ENCODE measurements at regions not wholly inside any gene's neighbourhood (a gene's known extent, or its start where the extent isn't known, plus 50 kb on each side); places are given as distances from the start of the nearest gene placed in this dataset.
A peak's percentile ranks its signal among the peaks of the same experiment; 100 is the strongest.

DNA sequence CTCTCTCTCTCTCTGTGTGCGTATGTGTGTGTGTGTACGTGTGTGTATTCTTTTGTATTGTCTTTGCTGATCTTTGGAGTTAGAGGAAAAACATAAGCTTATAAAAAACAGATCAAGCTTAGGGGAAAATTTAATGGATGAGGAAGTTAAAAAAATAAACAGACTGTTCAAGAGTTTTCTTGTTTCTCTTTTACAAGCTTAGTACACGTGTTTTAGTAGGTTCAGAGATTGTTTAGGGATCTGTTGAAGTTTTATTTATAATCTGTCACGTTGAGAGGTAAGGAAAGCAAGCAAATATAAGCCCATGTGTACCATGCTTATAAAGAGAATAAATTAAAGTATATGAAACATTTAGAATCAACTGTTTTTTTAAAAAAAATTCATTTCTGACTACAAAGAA is 1470.3 kb upstream of the NUDT12 start:
- no peak for DNase-seq
- no CpG with 5 or more reads among the region's 4 CpGs for WGBS (ENCODE audit: insufficient coverage)
- Histone ChIP-seq H3K4me1 (ENCODE audit: control insufficient read depth, insufficient read depth, low read length) (no peaks in the 10 kb centered on the region), H3K27me3 (ENCODE audit: control insufficient read depth, insufficient read depth, low read length) (no peaks in the 10 kb centered on the region), H3K4me3 (ENCODE audit: low read length) (no peak overlapping the region), H3K36me3 (ENCODE audit: control insufficient read depth, insufficient read depth, low read length) (no peaks in the 10 kb centered on the region), H3K9me3 (replicated peaks; ENCODE audit: control insufficient read depth, low read depth, low read length) (no peaks in the 10 kb centered on the region), H3K27ac (ENCODE audit: low read length) (no peak overlapping the region)

DNA sequence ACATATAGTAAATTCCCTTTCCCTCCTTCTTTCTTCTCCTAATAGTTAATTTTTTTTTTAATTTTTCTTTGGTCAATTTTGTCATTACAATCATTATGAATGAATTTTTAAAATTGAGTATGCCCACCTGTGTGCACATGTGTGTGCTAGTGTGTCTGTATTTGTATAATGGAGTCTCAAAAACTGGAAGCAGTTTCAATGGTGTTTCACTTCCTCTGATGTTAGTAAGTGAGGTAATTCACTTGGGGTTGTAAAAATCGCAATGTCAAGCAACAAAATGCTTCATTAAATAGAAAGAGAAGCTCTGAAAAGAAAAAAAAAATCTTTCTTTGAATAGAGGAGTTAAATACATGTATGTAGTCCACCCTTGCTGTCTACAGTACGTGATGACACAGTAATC is 1467.6 kb upstream of the NUDT12 start:
- Histone ChIP-seq H3K27me3 (ENCODE audit: control insufficient read depth, insufficient read depth, low read length) (no peaks in the 10 kb centered on the region), H3K4me3 (ENCODE audit: low read length) (no peak overlapping the region), H3K9me3 (replicated peaks; ENCODE audit: control insufficient read depth, low read depth, low read length) (no peaks in the 10 kb centered on the region), H3K4me1 (ENCODE audit: control insufficient read depth, insufficient read depth, low read length) (no peaks in the 10 kb centered on the region), H3K36me3 (ENCODE audit: control insufficient read depth, insufficient read depth, low read length) (no peaks in the 10 kb centered on the region), H3K27ac (ENCODE audit: low read length) (no peak overlapping the region)
- no CpG with 5 or more reads among the region's 2 CpGs for WGBS (ENCODE audit: insufficient coverage)
- no peak for DNase-seq

DNA sequence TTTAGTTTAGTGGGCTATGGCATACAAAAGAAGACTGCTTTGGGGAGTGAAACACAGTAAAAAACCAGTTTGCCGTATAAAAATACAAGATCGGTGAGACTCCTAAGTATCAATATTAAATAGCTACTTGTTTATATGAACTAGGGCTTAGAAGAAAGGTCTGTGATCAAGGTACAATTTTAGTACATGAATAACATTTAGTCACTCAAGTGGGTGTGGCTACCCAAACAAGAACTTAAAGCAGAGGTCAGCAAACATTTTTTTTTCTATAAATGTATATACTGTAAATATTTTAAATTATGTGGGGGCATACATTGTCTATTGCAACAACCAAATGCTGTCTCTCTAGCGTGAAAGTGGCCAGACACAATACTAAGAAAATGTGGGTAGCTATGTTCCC is 1452.5 kb upstream of the NUDT12 start:
- no peaks in the 10 kb centered on the region for H3K27me3 ChIP-seq (ENCODE audit: control insufficient read depth, insufficient read depth, low read length)
- no peak overlapping the region for H3K27ac ChIP-seq (ENCODE audit: low read length)
- no peaks in the 10 kb centered on the region for H3K9me3 ChIP-seq (replicated peaks; ENCODE audit: control insufficient read depth, low read depth, low read length)
- H3K4me1 ChIP-seq (ENCODE audit: control insufficient read depth, insufficient read depth, low read length), result no peaks in the 10 kb centered on the region
- no peak overlapping the region for H3K4me3 ChIP-seq (ENCODE audit: low read length)
- WGBS (ENCODE audit: insufficient coverage), result no CpG with 5 or more reads among the region's 3 CpGs
- H3K36me3 ChIP-seq (ENCODE audit: control insufficient read depth, insufficient read depth, low read length), result no peaks in the 10 kb centered on the region
- no peak for DNase-seq

GRCh38 chr5:104998572-104998971 is 1436.0 kb upstream of the NUDT12 start:
- H3K9me3 ChIP-seq (replicated peaks; ENCODE audit: control insufficient read depth, low read depth, low read length), result no peaks in the 10 kb centered on the region
- no peaks in the 10 kb centered on the region for H3K27me3 ChIP-seq (ENCODE audit: control insufficient read depth, insufficient read depth, low read length)

GRCh38 chr5:104998169-104998568 is 1435.6 kb upstream of the NUDT12 start:
- Histone ChIP-seq H3K9me3 (replicated peaks; ENCODE audit: control insufficient read depth, low read depth, low read length) (no peaks in the 10 kb centered on the region), H3K36me3 (ENCODE audit: control insufficient read depth, insufficient read depth, low read length) (no peaks in the 10 kb centered on the region), H3K4me1 (ENCODE audit: control insufficient read depth, insufficient read depth, low read length) (no peaks in the 10 kb centered on the region), H3K27me3 (ENCODE audit: control insufficient read depth, insufficient read depth, low read length) (no peaks in the 10 kb centered on the region), H3K4me3 (ENCODE audit: low read length) (no peak overlapping the region), H3K27ac (ENCODE audit: low read length) (no peak overlapping the region)
- no CpG with 5 or more reads among the region's 1 CpG for WGBS (ENCODE audit: insufficient coverage)
- DNase-seq, result no peak

More at GRCh38 chr5:104998572-104998971, 1436.0 kb upstream of the NUDT12 start:
- Histone ChIP-seq H3K27ac (ENCODE audit: low read length) (no peak overlapping the region), H3K4me1 (ENCODE audit: control insufficient read depth, insufficient read depth, low read length) (no peaks in the 10 kb centered on the region), H3K4me3 (ENCODE audit: low read length) (no peak overlapping the region), H3K36me3 (ENCODE audit: control insufficient read depth, insufficient read depth, low read length) (no peaks in the 10 kb centered on the region)
- no peak for DNase-seq
- WGBS (ENCODE audit: insufficient coverage), result no CpG with 5 or more reads among the region's 1 CpG

DNA sequence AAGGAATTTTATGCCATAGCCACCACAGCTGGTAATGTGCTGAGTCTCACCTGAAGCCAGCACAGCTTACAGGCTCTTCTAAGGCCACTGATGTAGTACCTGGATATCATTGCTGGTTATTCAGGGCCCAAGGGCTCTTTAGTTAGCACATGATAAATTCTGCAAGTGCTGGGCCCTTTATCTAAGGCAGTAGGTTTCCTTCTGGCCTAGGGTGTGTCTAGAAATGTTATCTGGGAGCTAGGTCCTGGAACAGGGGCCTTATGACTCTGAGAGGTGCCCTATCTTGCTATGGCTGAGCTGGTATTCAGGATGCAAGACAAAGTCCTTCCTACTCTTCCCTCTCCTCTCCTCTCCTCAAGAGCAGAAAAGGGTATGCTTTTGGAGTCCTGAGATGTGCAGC is 1424.5 kb upstream of the NUDT12 start:
- H3K27me3 ChIP-seq (ENCODE audit: control insufficient read depth, insufficient read depth, low read length), result no peaks in the 10 kb centered on the region
- H3K9me3 ChIP-seq (replicated peaks; ENCODE audit: control insufficient read depth, low read depth, low read length), result no peaks in the 10 kb centered on the region
- H3K27ac ChIP-seq (ENCODE audit: low read length), result no peak overlapping the region
- no peaks in the 10 kb centered on the region for H3K36me3 ChIP-seq (ENCODE audit: control insufficient read depth, insufficient read depth, low read length)
- H3K4me3 ChIP-seq (ENCODE audit: low read length), result no peak overlapping the region
- no peaks in the 10 kb centered on the region for H3K4me1 ChIP-seq (ENCODE audit: control insufficient read depth, insufficient read depth, low read length)
- no peak for DNase-seq

GRCh38 chr5:104977529-104977928 is 1414.9 kb upstream of the NUDT12 start:
- no peak for DNase-seq
- no peak overlapping the region for H3K27ac ChIP-seq (ENCODE audit: low read length)
- 67% methylated on average over 1 of the region's 2 CpGs for WGBS (ENCODE audit: insufficient coverage)

GRCh38 chr5:104967806-104968410 is 1405.3 kb upstream of the NUDT12 start:
- no peaks in the 10 kb centered on the region for H3K27me3 ChIP-seq (ENCODE audit: control insufficient read depth, insufficient read depth, low read length)
- H3K4me3 ChIP-seq (ENCODE audit: low read length), result no peak overlapping the region
- H3K27ac ChIP-seq (ENCODE audit: low read length), result no peak overlapping the region
- 67% methylated on average over 1 of the region's 4 CpGs for WGBS (ENCODE audit: insufficient coverage)
- H3K36me3 ChIP-seq (ENCODE audit: control insufficient read depth, insufficient read depth, low read length), result no peaks in the 10 kb centered on the region
- no peak for DNase-seq
- H3K9me3 ChIP-seq (replicated peaks; ENCODE audit: control insufficient read depth, low read depth, low read length), result no peaks in the 10 kb centered on the region
- H3K4me1 ChIP-seq (ENCODE audit: control insufficient read depth, insufficient read depth, low read length), result no peaks in the 10 kb centered on the region

More at GRCh38 chr5:104977529-104977928, 1414.9 kb upstream of the NUDT12 start:
- no peaks in the 10 kb centered on the region for H3K9me3 ChIP-seq (replicated peaks; ENCODE audit: control insufficient read depth, low read depth, low read length)
- no peak overlapping the region for H3K4me3 ChIP-seq (ENCODE audit: low read length)
- H3K36me3 ChIP-seq (ENCODE audit: control insufficient read depth, insufficient read depth, low read length), result no peaks in the 10 kb centered on the region
- H3K4me1 ChIP-seq (ENCODE audit: control insufficient read depth, insufficient read depth, low read length), result no peaks in the 10 kb centered on the region
- no peaks in the 10 kb centered on the region for H3K27me3 ChIP-seq (ENCODE audit: control insufficient read depth, insufficient read depth, low read length)

GRCh38 chr5:104965006-104965405 is 1402.4 kb upstream of the NUDT12 start:
- H3K4me1 ChIP-seq (ENCODE audit: control insufficient read depth, insufficient read depth, low read length), result no peaks in the 10 kb centered on the region
- no peak overlapping the region for H3K4me3 ChIP-seq (ENCODE audit: low read length)
- WGBS (ENCODE audit: insufficient coverage), result no CpG with 5 or more reads among the region's 1 CpG
- no peak overlapping the region for H3K27ac ChIP-seq (ENCODE audit: low read length)
- no peaks in the 10 kb centered on the region for H3K9me3 ChIP-seq (replicated peaks; ENCODE audit: control insufficient read depth, low read depth, low read length)
- H3K27me3 ChIP-seq (ENCODE audit: control insufficient read depth, insufficient read depth, low read length), result no peaks in the 10 kb centered on the region
- DNase-seq, result peak; percentile 47
- no peaks in the 10 kb centered on the region for H3K36me3 ChIP-seq (ENCODE audit: control insufficient read depth, insufficient read depth, low read length)

DNA sequence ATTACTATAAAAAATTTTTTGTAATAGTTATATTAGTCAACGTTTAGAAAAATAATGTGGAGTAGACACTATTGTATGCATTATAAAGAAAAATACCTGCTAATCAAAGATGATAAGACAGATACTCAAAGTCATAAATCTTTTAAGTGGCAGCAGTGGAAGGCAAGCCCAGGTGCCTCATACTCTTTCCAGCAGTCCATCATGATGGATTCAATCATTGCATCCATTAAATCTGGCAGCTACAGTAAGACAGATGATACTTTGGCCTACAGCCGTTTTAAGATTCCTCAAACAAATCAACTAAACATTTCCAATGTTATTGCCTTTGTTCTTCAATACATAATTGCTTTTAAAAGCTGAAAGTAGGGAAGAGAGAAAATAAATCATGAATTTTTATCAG is 1392.9 kb upstream of the NUDT12 start:
- no peaks in the 10 kb centered on the region for H3K9me3 ChIP-seq (replicated peaks; ENCODE audit: control insufficient read depth, low read depth, low read length)
- no peaks in the 10 kb centered on the region for H3K36me3 ChIP-seq (ENCODE audit: control insufficient read depth, insufficient read depth, low read length)
- WGBS (ENCODE audit: insufficient coverage), result no CpG with 5 or more reads among the region's 2 CpGs
- DNase-seq, result no peak
- H3K4me3 ChIP-seq (ENCODE audit: low read length), result no peak overlapping the region
- H3K27ac ChIP-seq (ENCODE audit: low read length), result no peak overlapping the region
- no peaks in the 10 kb centered on the region for H3K4me1 ChIP-seq (ENCODE audit: control insufficient read depth, insufficient read depth, low read length)
- H3K27me3 ChIP-seq (ENCODE audit: control insufficient read depth, insufficient read depth, low read length), result no peaks in the 10 kb centered on the region

GRCh38 chr5:104952876-104953275 is 1390.3 kb upstream of the NUDT12 start:
- no peak overlapping the region for H3K27ac ChIP-seq (ENCODE audit: low read length)

More at GRCh38 chr5:104952876-104953275, 1390.3 kb upstream of the NUDT12 start:
- Histone ChIP-seq H3K4me3 (ENCODE audit: low read length) (no peak overlapping the region), H3K9me3 (replicated peaks; ENCODE audit: control insufficient read depth, low read depth, low read length) (no peaks in the 10 kb centered on the region), H3K27me3 (ENCODE audit: control insufficient read depth, insufficient read depth, low read length) (no peaks in the 10 kb centered on the region), H3K36me3 (ENCODE audit: control insufficient read depth, insufficient read depth, low read length) (no peaks in the 10 kb centered on the region), H3K4me1 (ENCODE audit: control insufficient read depth, insufficient read depth, low read length) (no peaks in the 10 kb centered on the region)
- WGBS (ENCODE audit: insufficient coverage), result 83% methylated on average over 1 of the region's 1 CpG
- DNase-seq, result no peak

All from muscle of leg (tissue), 3 donors.